Caco-2 (cell line): ENCODE measurements at regions not wholly inside any gene's neighbourhood (a gene's known extent, or its start where the extent isn't known, plus 50 kb on each side); places are given as distances from the start of the nearest gene placed in this dataset.

Experiments used
- BruUV-seq: library from RNA; stranded (reverse); fragments of 400-500 nt; replicated peaks from 2 replicates; lab custom pipeline; 2021; lab: Mats Ljungman, UMichigan
- CTCF ChIA-PET: fragments of 300-600 bp; sonication (Branson Sonifier 250); formaldehyde crosslinking; loops from one replicate; lab custom pipeline; 2022; ENCODE audit warnings: antibody characterized with exemption; lab: Charles Lee
- POLR2A ChIA-PET: fragments of 300-600 bp; sonication (Branson Sonifier 250); formaldehyde crosslinking; loops from one replicate; lab custom pipeline; 2022; ENCODE audit warnings: antibody characterized with exemption; lab: Charles Lee
- DNase-seq, 2 experiments: peaks; one replicate each; pipeline versions ENCODE4 v3.0.0 to v3.0.0-alpha.2; 2020 to 2022
- H3K27me3 ChIP-seq: replicated peaks from 2 replicates; pipeline ENCODE4 v1.6.0; 2011; ENCODE audit warnings: low read length; ENCODE audit not compliant: control insufficient read depth, insufficient read depth
- H3K36me3 ChIP-seq: 2 replicates; pipeline ENCODE4 v1.5.1; 2011; ENCODE audit warnings: low read length; ENCODE audit not compliant: control insufficient read depth, insufficient read depth
- H3K4me1 ChIP-seq: fragments of 250-450 bp; sonication (Bioruptor Pico); 2 replicates; pipeline ENCODE4 v1.5.1; 2020; ENCODE audit warnings: mild to moderate bottlenecking
- H3K4me3 ChIP-seq: 2 replicates; pipeline ENCODE4 v1.5.1; 2011; ENCODE audit warnings: low read depth, mild to moderate bottlenecking, control low read depth, low read length
- H3K9me3 ChIP-seq: fragments of 250-450 bp; sonication (Bioruptor Pico); 2 replicates; pipeline ENCODE4 v1.5.1; 2020; ENCODE audit warnings: mild to moderate bottlenecking, moderate library complexity
- H3K27ac Mint-ChIP-seq: one replicate; pipeline ENCODE4 v1.8.0; 2022; ENCODE audit warnings: mixed read lengths; ENCODE audit not compliant: unreplicated experiment
- H3K27me3 Mint-ChIP-seq: one replicate; pipeline ENCODE4 v1.8.0; 2022; ENCODE audit warnings: mixed read lengths; ENCODE audit not compliant: insufficient read depth, unreplicated experiment
- H3K36me3 Mint-ChIP-seq: one replicate; pipeline ENCODE4 v1.8.0; 2022; ENCODE audit warnings: mild to moderate bottlenecking, mixed read lengths; ENCODE audit not compliant: insufficient read depth, unreplicated experiment
- H3K4me1 Mint-ChIP-seq: one replicate; pipeline ENCODE4 v1.8.0; 2022; ENCODE audit warnings: low read depth, mixed read lengths; ENCODE audit not compliant: unreplicated experiment
- H3K4me3 Mint-ChIP-seq: one replicate; pipeline ENCODE4 v1.8.0; 2022; ENCODE audit warnings: mild to moderate bottlenecking, moderate library complexity, mixed read lengths; ENCODE audit not compliant: unreplicated experiment
- H3K9me3 Mint-ChIP-seq: one replicate; pipeline ENCODE4 v1.8.0; 2022; ENCODE audit warnings: mixed read lengths; ENCODE audit not compliant: unreplicated experiment
- intact Hi-C: fragments of 100-400 bp; cut with micrococcal nuclease; formaldehyde crosslinking; loops from one replicate; pipeline ENCODE4 v1.10.0; 2022; ENCODE audit not compliant: unreplicated experiment
- TF ChIP-seq, protein P1 (sequence below), 2 experiments: fragments of 200-600 bp in 1 of 2; IDR thresholded peaks; 1 replicate in 1 of 2; 2 replicates in 1 of 2; pipeline versions ENCODE4 v1.5.1 to v1.8.0; 2011 to 2022; ENCODE audit warnings: antibody characterized with exemption in 1 of 2, control low read depth in 1 of 2, inconsistent platforms in 1 of 2, low read depth in 1 of 2, low read length in 1 of 2, mild to moderate bottlenecking in 1 of 2, moderate library complexity in 1 of 2; ENCODE audit not compliant: insufficient read depth in 1 of 2, severe bottlenecking in 1 of 2, unreplicated experiment in 1 of 2

DNA sequence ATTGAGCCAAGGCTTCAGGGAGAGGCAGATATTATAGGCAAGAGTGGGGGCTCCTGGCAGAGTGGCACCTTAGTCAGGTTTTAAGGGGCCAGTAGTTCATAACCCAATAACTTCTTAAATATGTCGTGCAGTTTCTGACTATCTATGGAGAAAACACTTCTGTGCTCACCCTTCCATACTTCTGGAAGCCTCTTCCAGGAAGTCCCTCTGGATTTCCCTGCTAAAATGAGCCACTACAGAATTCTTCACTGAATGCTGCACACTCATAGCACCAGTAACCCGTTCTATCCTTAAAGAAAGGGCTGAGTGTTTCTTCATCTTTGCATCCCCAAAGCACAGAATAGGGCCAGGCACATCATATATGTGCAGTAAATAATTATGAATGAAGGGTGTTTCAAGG, 198.5 kb upstream of the SLC24A3 start:
- Histone ChIP-seq H3K9me3 (no peaks in the 10 kb centered on the region), H3K4me1 (peaks cover 3% of the 10 kb centered on the region), H3K4me3 (no peak overlapping the region), H3K36me3 (no peaks in the 10 kb centered on the region), H3K27me3 (no peaks in the 10 kb centered on the region)
- ChIA-PET POLR2A (no interaction called here), CTCF (no interaction called here)
- Mint-ChIP-seq H3K27me3 (peaks cover 2% of the 10 kb centered on the region), H3K36me3 (no peaks in the 10 kb centered on the region), H3K9me3 (no peaks in the 10 kb centered on the region), H3K4me3 (no peak overlapping the region), H3K4me1 (peaks cover 5% of the 10 kb centered on the region), H3K27ac (no peak overlapping the region)
- TF ChIP-seq, protein P1, sequence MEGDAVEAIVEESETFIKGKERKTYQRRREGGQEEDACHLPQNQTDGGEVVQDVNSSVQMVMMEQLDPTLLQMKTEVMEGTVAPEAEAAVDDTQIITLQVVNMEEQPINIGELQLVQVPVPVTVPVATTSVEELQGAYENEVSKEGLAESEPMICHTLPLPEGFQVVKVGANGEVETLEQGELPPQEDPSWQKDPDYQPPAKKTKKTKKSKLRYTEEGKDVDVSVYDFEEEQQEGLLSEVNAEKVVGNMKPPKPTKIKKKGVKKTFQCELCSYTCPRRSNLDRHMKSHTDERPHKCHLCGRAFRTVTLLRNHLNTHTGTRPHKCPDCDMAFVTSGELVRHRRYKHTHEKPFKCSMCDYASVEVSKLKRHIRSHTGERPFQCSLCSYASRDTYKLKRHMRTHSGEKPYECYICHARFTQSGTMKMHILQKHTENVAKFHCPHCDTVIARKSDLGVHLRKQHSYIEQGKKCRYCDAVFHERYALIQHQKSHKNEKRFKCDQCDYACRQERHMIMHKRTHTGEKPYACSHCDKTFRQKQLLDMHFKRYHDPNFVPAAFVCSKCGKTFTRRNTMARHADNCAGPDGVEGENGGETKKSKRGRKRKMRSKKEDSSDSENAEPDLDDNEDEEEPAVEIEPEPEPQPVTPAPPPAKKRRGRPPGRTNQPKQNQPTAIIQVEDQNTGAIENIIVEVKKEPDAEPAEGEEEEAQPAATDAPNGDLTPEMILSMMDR (IDR thresholded peaks at IDR 0.05; ENCODE audit: insufficient read depth in 1 of 2, low read depth in 1 of 2, low read length in 1 of 2, severe bottlenecking in 1 of 2, unreplicated experiment in 1 of 2): no peak
- no peak for DNase-seq
- no TSS peak for BruUV-seq
- intact Hi-C loops: no loop called here

DNA sequence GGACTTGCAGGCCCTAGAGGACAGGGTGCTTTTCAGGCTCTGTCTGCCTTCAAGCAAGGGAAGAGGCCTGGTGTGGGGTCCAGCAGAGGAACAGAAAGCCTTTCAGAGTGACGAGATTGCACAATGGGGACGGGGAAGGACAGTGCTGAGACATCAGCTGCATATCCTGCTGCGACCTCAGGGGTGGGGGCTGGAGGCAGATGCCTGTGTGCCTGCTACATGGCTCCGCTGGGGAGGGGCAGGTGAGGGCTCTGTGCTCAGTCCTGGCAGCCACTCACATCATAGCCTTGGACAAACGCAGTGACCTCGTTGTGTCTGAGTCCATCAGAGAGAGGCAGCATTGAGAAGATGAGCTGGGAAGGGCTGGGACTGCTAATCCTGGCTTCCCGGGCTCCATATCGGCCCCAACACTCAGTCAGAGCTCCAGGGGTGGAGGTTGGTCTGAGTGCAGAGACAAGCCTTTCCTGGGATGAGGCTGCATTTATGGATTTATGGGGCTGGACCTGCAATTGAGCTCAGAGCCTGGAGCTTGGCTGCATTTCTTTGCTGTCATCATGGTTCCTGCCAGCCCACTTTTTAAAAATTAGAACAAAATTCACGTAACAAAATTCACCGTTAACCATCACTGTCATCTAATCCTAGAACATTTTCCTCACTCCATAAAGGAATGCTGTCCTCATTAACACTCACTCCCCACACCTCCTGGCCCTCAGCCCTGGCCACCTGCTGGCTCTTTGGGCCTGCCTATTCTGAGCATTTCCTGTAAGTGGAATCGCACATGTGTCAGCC, 196.9 kb upstream of the SLC24A3 start:
- Mint-ChIP-seq H3K4me1 (peaks cover 6% of the 10 kb centered on the region), H3K27ac (no peak overlapping the region), H3K9me3 (no peaks in the 10 kb centered on the region), H3K4me3 (no peak overlapping the region), H3K36me3 (no peaks in the 10 kb centered on the region), H3K27me3 (peaks cover 2% of the 10 kb centered on the region)
- Histone ChIP-seq H3K9me3 (no peaks in the 10 kb centered on the region), H3K36me3 (no peaks in the 10 kb centered on the region), H3K4me1 (peaks cover 9% of the 10 kb centered on the region), H3K27me3 (no peaks in the 10 kb centered on the region), H3K4me3 (no peak overlapping the region)
- ChIA-PET CTCF (no interaction called here), POLR2A (no interaction called here)
- intact Hi-C loops: no loop called here
- BruUV-seq: no TSS peak
- TF ChIP-seq, protein P1 (IDR thresholded peaks at IDR 0.05; ENCODE audit: insufficient read depth in 1 of 2, low read depth in 1 of 2, low read length in 1 of 2, severe bottlenecking in 1 of 2, unreplicated experiment in 1 of 2): no peak
- no peak for DNase-seq

DNA sequence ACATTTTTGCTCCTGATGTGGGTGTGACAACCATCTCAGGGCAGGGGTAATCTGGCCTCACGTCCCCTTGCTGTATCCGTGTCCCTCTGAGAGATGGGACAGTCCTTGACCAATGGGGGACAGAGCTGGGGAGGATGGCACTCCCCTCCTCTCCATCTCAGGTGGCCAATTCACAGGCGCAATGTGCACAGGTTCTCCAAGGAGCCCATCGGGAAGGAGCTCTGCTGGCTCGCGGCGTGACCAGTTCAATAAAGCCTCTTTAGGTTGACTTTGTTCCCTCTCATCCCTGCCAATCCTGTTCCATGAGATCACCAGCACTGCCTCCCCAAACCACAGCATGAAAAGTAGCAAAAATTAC, 196.3 kb upstream of the SLC24A3 start:
- POLR2A ChIA-PET: no interaction called here
- Histone ChIP-seq H3K27me3 (no peaks in the 10 kb centered on the region), H3K9me3 (peaks cover 2% of the 10 kb centered on the region; the same call in 1 of the 2 replicates), H3K4me3 (no peak overlapping the region), H3K36me3 (no peaks in the 10 kb centered on the region), H3K4me1 (peaks cover 9% of the 10 kb centered on the region)
- H3K4me1 Mint-ChIP-seq: peaks cover 6% of the 10 kb centered on the region
- H3K36me3 Mint-ChIP-seq: no peaks in the 10 kb centered on the region
- H3K4me3 Mint-ChIP-seq: no peak overlapping the region
- intact Hi-C loops: no loop called here
- TF ChIP-seq, protein P1 (IDR thresholded peaks at IDR 0.05; ENCODE audit: insufficient read depth in 1 of 2, low read depth in 1 of 2, low read length in 1 of 2, severe bottlenecking in 1 of 2, unreplicated experiment in 1 of 2): no peak
- BruUV-seq: no TSS peak
- no peak for DNase-seq
- H3K27ac Mint-ChIP-seq: no peak overlapping the region
- peaks cover 2% of the 10 kb centered on the region for H3K27me3 Mint-ChIP-seq
- CTCF ChIA-PET: no interaction called here
- no peaks in the 10 kb centered on the region for H3K9me3 Mint-ChIP-seq
